ENCODE measurements at regions not wholly inside any gene's neighbourhood (a gene's known extent, or its start where the extent isn't known, plus 50 kb on each side); places are given as distances from the start of the nearest gene placed in this dataset.
A peak's percentile ranks its signal among the peaks of the same experiment; 100 is the strongest.

- CTCF ChIA-PET (ENCODE audit: partially characterized antibody): no interaction called here
- TF ChIP-seq HDAC6 (IDR thresholded peaks at IDR 0.05; ENCODE audit: low read depth, low read length) (no peak), RBBP5 (IDR thresholded peaks at IDR 0.05; ENCODE audit: borderline replicate concordance, low read depth, low read length) (no peak), SIRT6 (IDR thresholded peaks at IDR 0.05; ENCODE audit: low read length) (no peak), ATF3 (IDR thresholded peaks at IDR 0.05; ENCODE audit: insufficient read depth, low read depth, low read length) (no peak), TAF7 (optimal IDR thresholded peaks at IDR 0.05; ENCODE audit: borderline replicate concordance, low read depth, low read length) (no peak), TCF12 (IDR thresholded peaks at IDR 0.05; ENCODE audit: low read depth, low read length) (no peak), RFX5 (IDR thresholded peaks at IDR 0.05; ENCODE audit: borderline replicate concordance, low read depth, low read length) (no peak), GABPA (IDR thresholded peaks at IDR 0.05; ENCODE audit: borderline replicate concordance, insufficient read depth, low read length) (no peak), CTBP2 (IDR thresholded peaks at IDR 0.05; ENCODE audit: borderline replicate concordance, insufficient read depth, insufficient read length, low read length) (no peak), MAX (IDR thresholded peaks at IDR 0.05) (no peak), CEBPB (IDR thresholded peaks at IDR 0.05; ENCODE audit: low read depth, low read length) (no peak), GTF2F1 (IDR thresholded peaks at IDR 0.05; ENCODE audit: borderline replicate concordance, low read depth, low read length) (no peak), ATF2 (IDR thresholded peaks at IDR 0.05; ENCODE audit: low read length) (no peak)
Observed at GRCh38 chr5:85263125-85263524, 878.4 kb upstream of the EDIL3 start.

More at GRCh38 chr5:85263125-85263524, 878.4 kb upstream of the EDIL3 start:
- WGBS, 2 experiments (ENCODE audit: extremely low coverage in 1 of 2, insufficient coverage in 1 of 2, insufficient read length in 1 of 2, insufficient replicate concordance in 2 of 2, low coverage in 1 of 2, low lambda C conversion rate in 2 of 2, missing lambda C conversion rate in 1 of 2): 84% methylated on average over 2 of the region's 2 CpGs; no CpG with 5 or more reads in 1 of the 2 experiments
- DNase-seq (ENCODE audit: low read depth in 1 of 2, low spot score in 2 of 2): no peak
- Histone ChIP-seq H3K18ac (ENCODE audit: extremely low read depth, low read length) (no peak overlapping the region), H3K27me3 (replicated peaks in 1 of 4; ENCODE audit: control insufficient read depth in 3 of 4, extremely low read depth in 1 of 4, insufficient read depth in 3 of 4, low read length in 3 of 4) (no peaks in the 10 kb centered on the region), H3K4me3 (ENCODE audit: extremely low read depth in 1 of 4, insufficient read depth in 2 of 4, low read depth in 3 of 4, low read length in 4 of 4) (no peak overlapping the region), H4K20me1 (replicated peaks in 1 of 2; ENCODE audit: control insufficient read depth in 1 of 2, insufficient read depth in 2 of 2, low read length in 2 of 2) (no peaks in the 10 kb centered on the region), H3K4ac (replicated peaks; ENCODE audit: insufficient read length, low read depth, low read length) (no peak overlapping the region), H3K9me3 (ENCODE audit: insufficient read depth in 2 of 2, low read depth in 1 of 2, low read length in 1 of 2) (no peaks in the 10 kb centered on the region), H2BK5ac (ENCODE audit: low read depth, low read length) (no peak overlapping the region), H3K36me3 (ENCODE audit: control insufficient read depth in 2 of 4, insufficient read depth in 4 of 4, low read length in 3 of 4) (no peaks in the 10 kb centered on the region), H4K5ac (ENCODE audit: insufficient read length, low read depth, low read length) (no peak overlapping the region), H2BK20ac (ENCODE audit: low read length) (no peak overlapping the region), H3K23ac (ENCODE audit: insufficient read length) (no peak overlapping the region), H3K56ac (replicated peaks; ENCODE audit: insufficient read length, low read depth, low read length) (no peak overlapping the region), H2BK15ac (ENCODE audit: low read length) (no peak overlapping the region), H3K27ac (ENCODE audit: low read depth, low read length) (no peak overlapping the region), H3K23me2 (ENCODE audit: low read depth, low read length) (no peaks in the 10 kb centered on the region), H4K8ac (ENCODE audit: extremely low read depth, insufficient read depth, low read length) (no peak overlapping the region), H2BK12ac (ENCODE audit: low read depth, low read length) (no peak overlapping the region), H2AK5ac (ENCODE audit: low read depth, low read length) (no peak overlapping the region), H3K79me2 (ENCODE audit: control insufficient read depth in 1 of 2, insufficient read depth in 2 of 2, low read length in 2 of 2) (no peaks in the 10 kb centered on the region), H3K14ac (ENCODE audit: insufficient read length) (no peak overlapping the region), H3K79me1 (ENCODE audit: low read depth, low read length) (no peaks in the 10 kb centered on the region), H2BK120ac (replicated peaks; ENCODE audit: low read depth, low read length) (no peak overlapping the region), H2AFZ (ENCODE audit: low read length) (0 out of 2 replicates have a peak overlapping the region, but pooled peaks have one; percentile 31), H4K91ac (replicated peaks; ENCODE audit: insufficient read length, low read length) (no peak overlapping the region), H3K4me2 (ENCODE audit: insufficient read depth in 1 of 2, low read depth in 2 of 2, low read length in 2 of 2) (no peak overlapping the region), H3K9ac (replicated peaks in 1 of 4; ENCODE audit: extremely low read depth in 1 of 4, low read depth in 3 of 4, low read length in 3 of 4) (no peak overlapping the region), H3K4me1 (replicated peaks in 1 of 4; ENCODE audit: control insufficient read depth in 3 of 4, insufficient read depth in 4 of 4, low read length in 3 of 4) (no peaks in the 10 kb centered on the region)
- POLR2A ChIA-PET (ENCODE audit: partially characterized antibody): no interaction called here
- FAIRE-seq: no peak

Data from H1 (cell line).